Caco-2 (cell line): ENCODE measurements at regions not wholly inside any gene's neighbourhood (a gene's known extent, or its start where the extent isn't known, plus 50 kb on each side); places are given as distances from the start of the nearest gene placed in this dataset.

Experiments
- BruUV-seq: library from RNA; stranded (reverse); fragments of 400-500 nt; replicated peaks from 2 replicates; lab custom pipeline; 2021; lab: Mats Ljungman, UMichigan
- CTCF ChIA-PET: fragments of 300-600 bp; sonication (Branson Sonifier 250); formaldehyde crosslinking; loops from one replicate; lab custom pipeline; 2022; ENCODE audit warnings: antibody characterized with exemption; lab: Charles Lee
- POLR2A ChIA-PET: fragments of 300-600 bp; sonication (Branson Sonifier 250); formaldehyde crosslinking; loops from one replicate; lab custom pipeline; 2022; ENCODE audit warnings: antibody characterized with exemption; lab: Charles Lee
- DNase-seq, 2 experiments: peaks; one replicate each; pipeline versions ENCODE4 v3.0.0 to v3.0.0-alpha.2; 2020 to 2022
- H3K27me3 ChIP-seq: replicated peaks from 2 replicates; pipeline ENCODE4 v1.6.0; 2011; ENCODE audit warnings: low read length; ENCODE audit not compliant: control insufficient read depth, insufficient read depth
- H3K36me3 ChIP-seq: 2 replicates; pipeline ENCODE4 v1.5.1; 2011; ENCODE audit warnings: low read length; ENCODE audit not compliant: control insufficient read depth, insufficient read depth
- H3K4me1 ChIP-seq: fragments of 250-450 bp; sonication (Bioruptor Pico); 2 replicates; pipeline ENCODE4 v1.5.1; 2020; ENCODE audit warnings: mild to moderate bottlenecking
- H3K4me3 ChIP-seq: 2 replicates; pipeline ENCODE4 v1.5.1; 2011; ENCODE audit warnings: low read depth, mild to moderate bottlenecking, control low read depth, low read length
- H3K9me3 ChIP-seq: fragments of 250-450 bp; sonication (Bioruptor Pico); 2 replicates; pipeline ENCODE4 v1.5.1; 2020; ENCODE audit warnings: mild to moderate bottlenecking, moderate library complexity
- H3K27ac Mint-ChIP-seq: one replicate; pipeline ENCODE4 v1.8.0; 2022; ENCODE audit warnings: mixed read lengths; ENCODE audit not compliant: unreplicated experiment
- H3K27me3 Mint-ChIP-seq: one replicate; pipeline ENCODE4 v1.8.0; 2022; ENCODE audit warnings: mixed read lengths; ENCODE audit not compliant: insufficient read depth, unreplicated experiment
- H3K36me3 Mint-ChIP-seq: one replicate; pipeline ENCODE4 v1.8.0; 2022; ENCODE audit warnings: mild to moderate bottlenecking, mixed read lengths; ENCODE audit not compliant: insufficient read depth, unreplicated experiment
- H3K4me1 Mint-ChIP-seq: one replicate; pipeline ENCODE4 v1.8.0; 2022; ENCODE audit warnings: low read depth, mixed read lengths; ENCODE audit not compliant: unreplicated experiment
- H3K4me3 Mint-ChIP-seq: one replicate; pipeline ENCODE4 v1.8.0; 2022; ENCODE audit warnings: mild to moderate bottlenecking, moderate library complexity, mixed read lengths; ENCODE audit not compliant: unreplicated experiment
- H3K9me3 Mint-ChIP-seq: one replicate; pipeline ENCODE4 v1.8.0; 2022; ENCODE audit warnings: mixed read lengths; ENCODE audit not compliant: unreplicated experiment
- intact Hi-C: fragments of 100-400 bp; cut with micrococcal nuclease; formaldehyde crosslinking; loops from one replicate; pipeline ENCODE4 v1.10.0; 2022; ENCODE audit not compliant: unreplicated experiment
- TF ChIP-seq, protein P1 (sequence below), 2 experiments: fragments of 200-600 bp in 1 of 2; IDR thresholded peaks; 1 replicate in 1 of 2; 2 replicates in 1 of 2; pipeline versions ENCODE4 v1.5.1 to v1.8.0; 2011 to 2022; ENCODE audit warnings: antibody characterized with exemption in 1 of 2, control low read depth in 1 of 2, inconsistent platforms in 1 of 2, low read depth in 1 of 2, low read length in 1 of 2, mild to moderate bottlenecking in 1 of 2, moderate library complexity in 1 of 2; ENCODE audit not compliant: insufficient read depth in 1 of 2, severe bottlenecking in 1 of 2, unreplicated experiment in 1 of 2

DNA sequence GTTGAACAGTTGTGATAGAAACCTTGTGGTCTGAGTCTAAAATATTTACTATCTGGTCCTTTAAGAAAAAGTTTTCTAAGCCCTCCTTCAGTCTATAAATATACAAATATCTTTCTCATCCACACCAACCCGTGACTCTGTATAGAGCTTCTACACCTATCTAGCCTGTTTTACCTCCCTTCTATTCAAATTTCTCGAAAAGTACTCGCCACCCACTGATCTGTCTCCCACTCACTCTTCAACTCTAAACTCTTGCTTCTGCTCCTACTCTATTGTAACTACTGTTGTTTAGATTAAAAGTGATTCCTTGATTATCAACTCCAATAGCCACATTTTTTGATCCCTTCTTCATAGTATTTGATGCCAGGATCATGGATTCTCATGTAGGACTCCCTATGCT is 329.4 kb upstream of the MAN1A1 start:
- ChIA-PET POLR2A (no interaction called here), CTCF (no interaction called here)
- Mint-ChIP-seq H3K27me3 (peaks cover 11% of the 10 kb centered on the region), H3K4me3 (no peak overlapping the region), H3K9me3 (no peaks in the 10 kb centered on the region), H3K4me1 (no peaks in the 10 kb centered on the region), H3K36me3 (no peaks in the 10 kb centered on the region), H3K27ac (no peak overlapping the region)
- Histone ChIP-seq H3K36me3 (no peaks in the 10 kb centered on the region), H3K27me3 (no peaks in the 10 kb centered on the region), H3K9me3 (no peaks in the 10 kb centered on the region), H3K4me1 (no peaks in the 10 kb centered on the region), H3K4me3 (no peak overlapping the region)
- TF ChIP-seq, protein P1, sequence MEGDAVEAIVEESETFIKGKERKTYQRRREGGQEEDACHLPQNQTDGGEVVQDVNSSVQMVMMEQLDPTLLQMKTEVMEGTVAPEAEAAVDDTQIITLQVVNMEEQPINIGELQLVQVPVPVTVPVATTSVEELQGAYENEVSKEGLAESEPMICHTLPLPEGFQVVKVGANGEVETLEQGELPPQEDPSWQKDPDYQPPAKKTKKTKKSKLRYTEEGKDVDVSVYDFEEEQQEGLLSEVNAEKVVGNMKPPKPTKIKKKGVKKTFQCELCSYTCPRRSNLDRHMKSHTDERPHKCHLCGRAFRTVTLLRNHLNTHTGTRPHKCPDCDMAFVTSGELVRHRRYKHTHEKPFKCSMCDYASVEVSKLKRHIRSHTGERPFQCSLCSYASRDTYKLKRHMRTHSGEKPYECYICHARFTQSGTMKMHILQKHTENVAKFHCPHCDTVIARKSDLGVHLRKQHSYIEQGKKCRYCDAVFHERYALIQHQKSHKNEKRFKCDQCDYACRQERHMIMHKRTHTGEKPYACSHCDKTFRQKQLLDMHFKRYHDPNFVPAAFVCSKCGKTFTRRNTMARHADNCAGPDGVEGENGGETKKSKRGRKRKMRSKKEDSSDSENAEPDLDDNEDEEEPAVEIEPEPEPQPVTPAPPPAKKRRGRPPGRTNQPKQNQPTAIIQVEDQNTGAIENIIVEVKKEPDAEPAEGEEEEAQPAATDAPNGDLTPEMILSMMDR (IDR thresholded peaks at IDR 0.05; ENCODE audit: insufficient read depth in 1 of 2, low read depth in 1 of 2, low read length in 1 of 2, severe bottlenecking in 1 of 2, unreplicated experiment in 1 of 2), result no peak
- no TSS peak for BruUV-seq
- intact Hi-C loops, result no loop called here
- no peak for DNase-seq

DNA sequence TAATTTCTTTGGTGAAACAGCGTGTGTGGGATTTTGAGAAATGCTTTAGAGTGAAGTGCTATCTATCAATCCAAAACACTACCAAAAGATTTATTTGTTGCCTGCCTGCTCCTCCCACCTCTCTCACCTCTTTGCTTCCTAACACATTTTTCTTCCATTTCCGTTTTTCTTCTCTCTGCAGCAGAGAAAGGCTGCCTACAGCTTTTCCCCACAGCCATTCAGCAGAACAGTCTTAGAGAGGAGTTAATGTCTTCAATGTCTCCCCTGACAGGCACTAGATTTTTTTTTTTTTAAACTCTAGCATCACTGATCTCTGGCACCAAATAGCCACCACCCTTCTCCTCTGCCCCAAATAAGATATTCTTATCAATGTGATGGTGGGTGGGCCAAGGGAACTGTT is 327.8 kb upstream of the MAN1A1 start:
- no peaks in the 10 kb centered on the region for H3K36me3 Mint-ChIP-seq
- no peak overlapping the region for H3K4me3 Mint-ChIP-seq
- no peaks in the 10 kb centered on the region for H3K4me1 Mint-ChIP-seq
- BruUV-seq, result no TSS peak
- intact Hi-C loops, result no loop called here
- H3K4me3 ChIP-seq, result no peak overlapping the region
- ChIA-PET POLR2A (no interaction called here), CTCF (no interaction called here)
- no peaks in the 10 kb centered on the region for H3K9me3 Mint-ChIP-seq
- H3K27ac Mint-ChIP-seq, result no peak overlapping the region
- no peaks in the 10 kb centered on the region for H3K36me3 ChIP-seq
- no peaks in the 10 kb centered on the region for H3K9me3 ChIP-seq
- H3K4me1 ChIP-seq, result no peaks in the 10 kb centered on the region
- H3K27me3 Mint-ChIP-seq, result peaks cover 11% of the 10 kb centered on the region
- no peak for DNase-seq
- H3K27me3 ChIP-seq, result no peaks in the 10 kb centered on the region
- TF ChIP-seq, protein P1 (IDR thresholded peaks at IDR 0.05; ENCODE audit: insufficient read depth in 1 of 2, low read depth in 1 of 2, low read length in 1 of 2, severe bottlenecking in 1 of 2, unreplicated experiment in 1 of 2), result no peak

DNA sequence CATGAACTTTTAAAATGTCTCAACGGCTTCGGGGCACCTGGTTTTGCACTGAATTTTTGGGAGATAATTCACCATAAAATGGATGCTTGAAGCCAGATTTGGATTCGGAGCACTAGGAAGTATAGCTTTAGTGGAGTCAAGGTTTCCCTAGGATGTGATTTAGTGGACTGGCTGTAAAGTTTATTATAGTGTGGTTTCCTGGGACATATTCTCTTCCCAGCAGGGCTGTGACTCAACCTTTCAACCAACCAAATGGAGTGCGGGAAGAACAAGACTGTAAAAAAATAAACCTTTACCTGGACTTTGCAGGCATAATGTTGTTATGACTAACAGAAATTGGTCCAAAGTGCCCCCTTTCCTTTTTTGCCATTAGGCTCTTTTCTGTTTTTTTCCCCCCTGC is 327.4 kb upstream of the MAN1A1 start:
- H3K4me3 ChIP-seq, result no peak overlapping the region
- ChIA-PET CTCF (no interaction called here), POLR2A (no interaction called here)
- H3K4me1 ChIP-seq, result no peaks in the 10 kb centered on the region
- no peaks in the 10 kb centered on the region for H3K9me3 ChIP-seq
- Mint-ChIP-seq H3K4me1 (no peaks in the 10 kb centered on the region), H3K36me3 (no peaks in the 10 kb centered on the region), H3K27me3 (peaks cover 11% of the 10 kb centered on the region), H3K27ac (no peak overlapping the region), H3K9me3 (no peaks in the 10 kb centered on the region), H3K4me3 (no peak overlapping the region)
- H3K27me3 ChIP-seq, result no peaks in the 10 kb centered on the region
- BruUV-seq, result no TSS peak
- DNase-seq, result no peak
- intact Hi-C loops, result no loop called here
- no peaks in the 10 kb centered on the region for H3K36me3 ChIP-seq
- TF ChIP-seq, protein P1 (IDR thresholded peaks at IDR 0.05; ENCODE audit: insufficient read depth in 1 of 2, low read depth in 1 of 2, low read length in 1 of 2, severe bottlenecking in 1 of 2, unreplicated experiment in 1 of 2), result no peak
